Stimulated activated CD8-positive, alpha-beta memory T cell treated with anti-CD3 and anti-CD28 coated beads, Interleukin-12 subunit alpha, Interleukin-12 subunit beta, amount 100 ng/mL, for 4 hours (primary cell): ENCODE measurements at regions not wholly inside any gene's neighbourhood (a gene's known extent, or its start where the extent isn't known, plus 50 kb on each side); places are given as distances from the start of the nearest gene placed in this dataset.

Source experiments
- DNase-seq: peaks from one replicate; pipeline ENCODE4 v3.0.0-alpha.2; 2020; ENCODE audit warnings: low read depth

GRCh38 chr11:127223633-127224032 lies 223.1 kb upstream of the KIRREL3 start:
- no peak for DNase-seq

- DNase-seq: no peak
Observed at GRCh38 chr11:127223026-127223425, 222.5 kb upstream of the KIRREL3 start.

DNA sequence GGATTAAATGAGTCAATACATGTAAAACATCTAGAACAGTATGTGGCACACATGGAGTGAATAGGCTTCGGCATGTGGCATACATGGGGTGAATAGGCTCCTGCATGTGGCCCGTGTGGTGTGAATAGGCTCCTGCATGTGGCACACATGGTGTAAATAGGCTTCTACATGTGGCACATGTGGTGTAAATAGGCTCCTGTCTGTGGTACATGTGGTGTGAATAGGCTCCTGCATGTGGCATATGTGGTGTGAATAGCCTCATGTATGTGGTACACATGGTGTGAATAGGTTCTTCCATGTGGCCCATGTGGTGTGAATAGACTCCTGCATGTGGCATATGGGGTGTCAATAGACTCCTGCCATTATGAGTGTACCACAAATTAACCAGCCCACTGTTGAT lies 219.1 kb upstream of the KIRREL3 start:
- no peak for DNase-seq

- no peak for DNase-seq
Observed at GRCh38 chr11:127218275-127218608, 217.7 kb upstream of the KIRREL3 start.

DNA sequence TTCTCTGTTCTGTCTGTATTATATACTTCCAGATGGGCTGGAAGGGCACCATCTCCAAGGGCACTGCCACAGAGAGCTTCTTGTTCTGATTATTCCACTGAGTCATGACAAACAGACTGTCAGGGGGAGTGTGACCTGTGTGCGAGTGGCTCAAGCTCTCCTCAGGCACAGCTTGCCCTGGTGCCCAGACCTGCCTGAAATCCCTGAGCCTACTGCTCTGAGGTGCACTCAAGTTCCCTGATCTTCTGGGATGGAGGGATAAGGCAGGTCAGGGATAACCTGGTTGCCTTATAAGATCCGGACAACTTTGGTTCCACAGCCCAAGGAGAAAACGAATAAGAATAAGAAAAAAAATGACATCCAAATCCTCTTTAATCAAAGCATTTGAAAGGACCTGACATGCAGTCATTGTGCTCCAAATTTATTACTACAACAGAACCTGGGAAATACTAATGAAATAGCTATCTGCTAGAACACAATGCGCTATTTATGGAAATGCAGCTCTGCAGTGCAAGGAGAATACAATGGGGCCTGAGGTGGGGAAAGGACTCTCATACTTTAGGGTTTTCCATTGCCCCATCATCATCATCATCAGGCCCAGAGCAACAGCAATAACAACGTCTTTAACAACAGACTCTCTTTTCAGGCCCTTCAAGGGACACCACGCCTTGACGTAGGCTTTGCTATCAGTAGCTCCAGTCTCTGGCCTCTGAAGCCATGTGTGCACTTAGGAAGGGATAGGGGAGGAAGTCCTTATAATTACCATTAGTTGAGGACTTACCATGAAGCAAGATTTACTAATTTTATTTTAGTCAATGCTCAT lies 217.1 kb upstream of the KIRREL3 start:
- DNase-seq: no peak

GRCh38 chr11:127205688-127206217 lies 205.2 kb upstream of the KIRREL3 start:
- no peak for DNase-seq

GRCh38 chr11:127203490-127203889 lies 202.9 kb upstream of the KIRREL3 start:
- no peak for DNase-seq

DNA sequence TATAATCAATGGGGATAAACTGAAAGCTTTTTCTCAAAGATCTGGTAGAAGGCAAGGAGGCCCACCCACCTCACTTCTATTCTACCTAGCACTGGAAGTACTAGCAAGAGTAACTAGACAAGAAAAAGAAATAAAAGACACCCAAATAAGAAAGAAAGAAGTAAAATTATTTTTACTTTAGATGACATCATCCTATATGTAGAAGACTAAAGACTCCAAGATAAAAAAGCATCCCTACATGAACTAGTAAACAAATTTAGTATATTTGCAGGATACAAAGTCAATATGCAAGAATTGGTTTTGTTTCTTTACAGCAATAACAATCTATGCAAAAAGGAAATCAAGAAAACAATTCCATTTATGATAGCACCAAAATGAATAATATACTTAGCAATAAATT lies 201.5 kb upstream of the KIRREL3 start:
- DNase-seq: no peak

GRCh38 chr11:127199306-127199801 lies 198.8 kb upstream of the KIRREL3 start:
- DNase-seq: no peak

- DNase-seq: no peak
Observed at GRCh38 chr11:127195501-127196120, 195.0 kb upstream of the KIRREL3 start.

DNA sequence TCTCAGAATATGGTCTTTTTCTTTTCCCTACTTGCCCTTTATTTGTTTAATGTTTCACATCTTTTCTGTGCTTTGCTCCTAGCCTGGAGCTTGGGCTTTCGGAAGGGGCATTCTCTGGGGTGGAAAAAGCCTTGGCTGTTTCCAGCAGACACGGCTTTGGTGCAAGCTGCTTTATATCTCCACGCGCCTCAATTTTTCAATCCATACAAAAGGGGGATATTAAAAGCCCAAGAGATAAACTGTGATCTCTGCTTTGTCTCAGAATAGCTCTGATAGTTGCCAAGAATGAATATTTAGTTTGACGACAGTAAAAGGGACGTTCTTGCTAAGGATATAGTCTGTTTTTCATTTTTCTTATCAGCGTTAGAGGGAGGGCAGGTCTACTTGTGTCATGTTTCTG lies 194.0 kb upstream of the KIRREL3 start:
- DNase-seq: no peak

- DNase-seq: no peak
Observed at GRCh38 chr11:127193950-127194349, 193.4 kb upstream of the KIRREL3 start.

GRCh38 chr11:127191689-127192088 lies 191.1 kb upstream of the KIRREL3 start:
- DNase-seq: no peak

DNA sequence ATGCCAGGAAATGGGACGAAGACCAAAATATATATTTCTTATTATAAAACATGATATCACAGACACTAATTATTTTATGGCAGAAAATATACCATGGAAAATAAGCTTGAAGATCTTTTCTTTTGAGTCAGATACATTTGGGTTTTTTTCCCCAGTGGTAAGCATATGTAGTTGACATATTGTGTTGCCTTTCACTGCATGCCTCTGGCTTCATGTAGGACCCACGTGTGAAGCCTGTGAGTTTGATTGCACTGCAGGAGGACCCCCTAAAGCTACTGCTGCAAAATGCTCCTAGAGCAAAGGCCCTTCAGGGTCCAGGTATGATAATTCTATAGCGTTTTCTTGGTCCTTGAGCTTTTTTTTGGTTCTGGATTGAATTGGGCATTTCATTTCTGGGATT lies 190.7 kb upstream of the KIRREL3 start:
- DNase-seq: no peak

DNA sequence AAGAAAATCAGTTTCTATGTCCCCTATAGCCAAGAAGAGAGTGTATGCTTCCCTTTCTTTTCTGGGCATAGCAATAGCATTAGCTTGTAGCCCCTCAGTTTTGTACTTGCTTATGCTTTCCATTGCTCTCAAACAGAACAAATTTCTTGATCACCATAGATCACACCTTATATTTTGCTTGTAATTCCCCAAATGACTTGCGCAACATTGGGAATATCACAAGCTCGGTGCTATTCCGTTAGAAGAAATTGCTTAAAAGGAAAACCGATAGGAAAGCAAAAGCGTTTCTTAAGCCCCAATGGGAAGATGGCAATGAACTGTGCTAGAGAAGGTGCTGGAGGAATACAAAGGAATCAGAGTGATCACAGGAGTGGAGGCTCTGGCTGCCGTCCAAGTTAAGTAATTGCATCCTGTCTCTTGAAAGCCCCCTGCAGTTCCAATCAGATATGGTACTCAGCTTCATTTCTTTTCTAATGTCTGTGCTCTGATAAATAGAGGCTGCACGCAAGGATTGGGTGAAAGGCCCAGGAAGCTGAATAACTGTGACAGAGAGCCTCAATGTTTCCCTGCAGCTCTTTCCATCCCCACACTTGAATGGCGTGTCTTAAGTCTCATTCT lies 182.1 kb upstream of the KIRREL3 start:
- no peak for DNase-seq

DNA sequence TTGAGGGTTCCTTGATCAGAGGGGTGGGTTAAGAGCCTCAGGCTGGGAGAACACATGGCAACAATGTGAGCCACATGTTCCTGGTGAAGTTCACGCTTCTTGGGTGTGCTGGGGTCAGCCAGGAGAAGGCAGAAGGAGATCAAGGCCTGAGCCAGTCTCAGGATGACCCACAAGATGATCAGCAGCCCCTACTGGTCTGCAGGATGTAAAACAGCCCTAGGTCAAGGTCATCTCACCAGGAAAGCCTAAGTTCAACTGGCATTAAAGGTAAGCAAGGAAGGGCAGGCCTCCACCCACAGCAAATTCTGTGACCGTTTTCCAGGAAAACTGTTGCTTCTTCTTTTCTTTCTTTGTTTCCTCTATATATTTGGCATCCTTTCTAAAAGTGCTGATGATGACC lies 156.7 kb upstream of the KIRREL3 start:
- no peak for DNase-seq

GRCh38 chr11:127149410-127149809 lies 148.8 kb upstream of the KIRREL3 start:
- DNase-seq: no peak

DNA sequence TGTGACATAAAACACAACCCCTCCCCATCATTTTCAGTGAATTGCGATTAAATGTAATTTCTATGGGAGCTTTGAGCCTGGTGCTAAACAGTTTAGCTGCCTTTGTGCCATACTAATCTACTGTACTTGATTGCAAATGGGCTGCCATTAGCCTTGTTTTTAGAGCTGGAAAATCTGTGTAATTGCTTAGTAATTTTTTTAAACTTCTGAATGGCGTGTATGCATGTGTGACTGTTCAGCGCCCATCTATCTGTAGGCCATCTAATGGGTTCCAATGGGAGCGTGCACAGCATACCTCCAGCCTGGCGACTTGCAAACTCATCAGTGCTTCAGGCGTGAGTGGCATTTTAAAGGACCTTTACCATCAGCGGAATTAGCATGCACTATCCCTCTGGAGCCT lies 142.7 kb upstream of the KIRREL3 start:
- DNase-seq: no peak

DNA sequence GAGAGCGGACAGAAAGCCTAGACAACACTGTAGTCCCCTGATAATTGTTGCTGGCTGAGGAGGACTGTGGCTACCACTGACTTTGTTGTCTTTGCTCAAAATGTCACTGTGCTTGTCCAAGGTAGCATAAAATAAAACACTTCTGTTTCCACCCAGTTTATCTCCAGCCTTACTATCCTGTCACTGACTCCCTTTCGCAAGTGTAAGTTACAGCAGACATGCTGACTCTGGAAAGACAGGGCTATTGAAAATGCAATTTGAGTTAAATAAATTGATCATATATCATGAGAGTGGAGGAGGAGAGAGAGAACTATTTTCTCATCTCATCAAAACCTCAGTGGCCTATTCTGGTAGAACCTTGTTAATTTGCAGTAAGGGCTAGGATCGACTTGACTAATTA lies 138.0 kb upstream of the KIRREL3 start:
- no peak for DNase-seq

DNA sequence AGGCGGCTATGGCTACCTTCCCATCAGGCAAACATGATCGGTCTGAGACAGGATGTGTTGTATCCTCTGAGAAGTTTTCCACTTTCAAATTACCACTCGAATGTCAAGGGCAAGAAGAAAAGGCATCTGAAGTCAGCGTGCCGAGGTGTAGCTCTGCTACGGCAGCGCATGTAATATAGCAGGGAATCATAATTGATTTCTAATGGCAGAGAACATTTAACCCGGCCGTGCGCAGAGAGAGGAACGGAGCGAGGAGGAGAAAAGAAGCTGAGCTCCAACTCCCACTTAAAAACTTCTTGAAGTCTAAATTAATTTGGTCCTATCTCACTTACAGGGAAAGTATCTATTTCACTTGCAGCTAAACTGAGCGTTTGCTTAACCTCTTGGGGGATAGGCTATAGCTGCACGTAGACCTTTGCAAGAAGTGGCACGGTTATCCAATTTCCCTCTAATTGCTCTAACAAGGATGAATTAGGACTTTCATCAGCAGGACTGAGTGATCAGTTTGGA lies 137.3 kb upstream of the KIRREL3 start:
- DNase-seq: no peak

DNA sequence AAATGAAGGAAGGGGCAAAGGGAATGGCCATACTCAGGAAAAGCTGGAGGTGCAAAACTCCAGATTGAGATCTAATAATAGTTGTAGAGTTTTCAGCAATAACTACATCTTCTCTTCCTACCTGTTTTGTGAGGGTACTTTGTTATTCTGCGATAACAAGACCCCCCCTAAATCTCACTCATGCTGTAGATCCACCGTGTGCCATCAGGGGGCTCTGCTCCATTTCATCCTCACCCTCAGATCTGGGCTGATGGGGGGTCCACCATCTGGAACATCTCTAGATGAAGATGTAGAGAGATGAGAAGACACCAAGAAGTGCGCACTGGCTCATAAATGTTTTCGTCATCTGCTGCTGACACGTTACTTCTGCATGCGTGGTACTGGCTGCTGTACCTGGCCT lies 135.9 kb upstream of the KIRREL3 start:
- no peak for DNase-seq

DNA sequence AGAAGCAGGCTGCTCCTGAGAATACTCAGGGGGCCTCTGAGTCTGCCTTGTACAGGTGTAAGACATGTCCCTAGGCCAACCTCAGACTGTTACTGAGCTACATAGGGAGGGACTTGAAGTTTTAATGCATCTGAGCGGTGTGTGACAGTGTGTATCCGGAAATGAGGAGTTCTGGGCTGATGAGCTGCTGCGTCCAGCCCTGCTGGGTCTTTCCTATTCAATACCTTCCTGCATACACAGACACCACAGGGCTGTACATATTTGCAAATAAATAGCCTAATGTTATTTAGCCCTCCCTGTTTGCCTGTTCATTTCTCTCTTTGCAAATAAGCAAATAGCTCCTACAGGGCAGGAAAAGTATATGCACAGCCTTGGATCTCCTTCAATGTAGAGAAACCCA lies 134.7 kb upstream of the KIRREL3 start:
- DNase-seq: no peak

- DNase-seq: no peak
Observed at GRCh38 chr11:127133061-127133460, 132.5 kb upstream of the KIRREL3 start.
